ENCODE measurements at regions not wholly inside any gene's neighbourhood (a gene's known extent, or its start where the extent isn't known, plus 50 kb on each side); places are given as distances from the start of the nearest gene placed in this dataset.

DNA sequence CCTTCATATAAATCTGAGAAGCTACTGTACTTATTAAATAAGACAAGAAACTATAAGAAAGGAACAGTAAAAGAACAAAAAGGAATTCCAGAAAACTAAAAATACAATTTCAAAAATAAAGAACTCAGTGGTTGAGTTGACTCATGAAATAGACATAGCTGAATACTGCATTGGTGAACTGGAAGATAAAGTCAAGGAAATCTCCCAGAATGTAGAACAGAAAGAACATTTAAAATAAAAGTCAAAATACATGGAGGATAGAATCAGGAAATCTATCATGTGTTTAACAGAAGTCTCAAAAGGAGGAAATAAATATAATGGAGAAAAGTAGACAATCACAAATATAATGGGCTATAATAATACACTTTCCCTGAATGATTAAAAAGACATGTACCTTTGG is 136.4 kb upstream of the PMFBP1 start:
- no peaks in the 10 kb centered on the region for H4K20me1 ChIP-seq (ENCODE audit: insufficient read depth, poor library complexity, severe bottlenecking)
- no peaks in the 10 kb centered on the region for H3K9me3 ChIP-seq (ENCODE audit: low read depth)
- peaks cover 4% of the 10 kb centered on the region for H3K4me1 ChIP-seq (ENCODE audit: insufficient read depth)
- H3K79me2 ChIP-seq = no peaks in the 10 kb centered on the region
- H3K27ac ChIP-seq = peak overlapping the region; percentile 45
- no peak for DNase-seq (ENCODE audit: low spot score)
- H3K4me2 ChIP-seq = no peak overlapping the region
- TF ChIP-seq EZH2phosphoT487 (IDR thresholded peaks at IDR 0.05; ENCODE audit: low read depth, severe bottlenecking, unreplicated experiment) = no peak
- TF ChIP-seq EZH2 (IDR thresholded peaks at IDR 0.05; ENCODE audit: borderline replicate concordance) = no peak
- TF ChIP-seq, protein P1, sequence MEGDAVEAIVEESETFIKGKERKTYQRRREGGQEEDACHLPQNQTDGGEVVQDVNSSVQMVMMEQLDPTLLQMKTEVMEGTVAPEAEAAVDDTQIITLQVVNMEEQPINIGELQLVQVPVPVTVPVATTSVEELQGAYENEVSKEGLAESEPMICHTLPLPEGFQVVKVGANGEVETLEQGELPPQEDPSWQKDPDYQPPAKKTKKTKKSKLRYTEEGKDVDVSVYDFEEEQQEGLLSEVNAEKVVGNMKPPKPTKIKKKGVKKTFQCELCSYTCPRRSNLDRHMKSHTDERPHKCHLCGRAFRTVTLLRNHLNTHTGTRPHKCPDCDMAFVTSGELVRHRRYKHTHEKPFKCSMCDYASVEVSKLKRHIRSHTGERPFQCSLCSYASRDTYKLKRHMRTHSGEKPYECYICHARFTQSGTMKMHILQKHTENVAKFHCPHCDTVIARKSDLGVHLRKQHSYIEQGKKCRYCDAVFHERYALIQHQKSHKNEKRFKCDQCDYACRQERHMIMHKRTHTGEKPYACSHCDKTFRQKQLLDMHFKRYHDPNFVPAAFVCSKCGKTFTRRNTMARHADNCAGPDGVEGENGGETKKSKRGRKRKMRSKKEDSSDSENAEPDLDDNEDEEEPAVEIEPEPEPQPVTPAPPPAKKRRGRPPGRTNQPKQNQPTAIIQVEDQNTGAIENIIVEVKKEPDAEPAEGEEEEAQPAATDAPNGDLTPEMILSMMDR (IDR thresholded peaks at IDR 0.05; ENCODE audit: poor library complexity) = no peak
- no peak overlapping the region for H3K4me3 ChIP-seq
- H3K27me3 ChIP-seq = no peaks in the 10 kb centered on the region
- H2AFZ ChIP-seq = no peak overlapping the region
- H3K36me3 ChIP-seq (replicated peaks; ENCODE audit: insufficient read depth, low read depth) = no peaks in the 10 kb centered on the region
- H3K9me2 ChIP-seq (replicated peaks; ENCODE audit: insufficient read depth) = no peaks in the 10 kb centered on the region

DNA sequence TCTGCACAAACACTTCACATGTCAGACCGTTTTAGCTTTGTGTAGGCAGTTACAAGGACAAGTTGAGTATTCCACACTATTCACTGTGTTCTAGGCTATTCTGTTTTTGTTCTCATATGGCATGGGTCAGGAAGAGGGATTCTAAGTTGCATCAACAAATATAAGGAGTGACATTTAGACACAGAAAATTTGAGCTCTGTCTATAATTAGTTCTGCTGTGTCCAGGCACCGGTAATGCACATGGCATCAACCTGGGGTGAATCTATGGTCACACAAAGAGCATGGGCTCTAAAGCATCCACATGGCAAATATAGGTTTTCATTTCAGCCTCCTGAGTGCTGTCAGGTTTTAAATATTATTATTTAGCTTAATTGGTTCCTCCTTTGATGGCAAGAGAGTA is 130.4 kb upstream of the PMFBP1 start:
- Histone ChIP-seq H3K9me3 (ENCODE audit: low read depth) (no peaks in the 10 kb centered on the region), H3K27me3 (no peaks in the 10 kb centered on the region), H3K9me2 (replicated peaks; ENCODE audit: insufficient read depth) (no peaks in the 10 kb centered on the region), H3K36me3 (replicated peaks; ENCODE audit: insufficient read depth, low read depth) (no peaks in the 10 kb centered on the region), H3K27ac (no peak overlapping the region), H3K79me2 (no peaks in the 10 kb centered on the region), H4K20me1 (ENCODE audit: insufficient read depth, poor library complexity, severe bottlenecking) (no peaks in the 10 kb centered on the region), H2AFZ (no peak overlapping the region), H3K4me2 (no peak overlapping the region), H3K4me1 (ENCODE audit: insufficient read depth) (peaks cover 19% of the 10 kb centered on the region), H3K4me3 (no peak overlapping the region)
- WGBS (ENCODE audit: low lambda C conversion rate, missing lambda C conversion rate) = 57% methylated on average over 2 of the region's 2 CpGs
- no peak for DNase-seq (ENCODE audit: low spot score)
- TF ChIP-seq EZH2 (IDR thresholded peaks at IDR 0.05; ENCODE audit: borderline replicate concordance) = no peak
- TF ChIP-seq, protein P1 (IDR thresholded peaks at IDR 0.05; ENCODE audit: poor library complexity) = no peak
- no peak for TF ChIP-seq EZH2phosphoT487 (IDR thresholded peaks at IDR 0.05; ENCODE audit: low read depth, severe bottlenecking, unreplicated experiment)

DNA sequence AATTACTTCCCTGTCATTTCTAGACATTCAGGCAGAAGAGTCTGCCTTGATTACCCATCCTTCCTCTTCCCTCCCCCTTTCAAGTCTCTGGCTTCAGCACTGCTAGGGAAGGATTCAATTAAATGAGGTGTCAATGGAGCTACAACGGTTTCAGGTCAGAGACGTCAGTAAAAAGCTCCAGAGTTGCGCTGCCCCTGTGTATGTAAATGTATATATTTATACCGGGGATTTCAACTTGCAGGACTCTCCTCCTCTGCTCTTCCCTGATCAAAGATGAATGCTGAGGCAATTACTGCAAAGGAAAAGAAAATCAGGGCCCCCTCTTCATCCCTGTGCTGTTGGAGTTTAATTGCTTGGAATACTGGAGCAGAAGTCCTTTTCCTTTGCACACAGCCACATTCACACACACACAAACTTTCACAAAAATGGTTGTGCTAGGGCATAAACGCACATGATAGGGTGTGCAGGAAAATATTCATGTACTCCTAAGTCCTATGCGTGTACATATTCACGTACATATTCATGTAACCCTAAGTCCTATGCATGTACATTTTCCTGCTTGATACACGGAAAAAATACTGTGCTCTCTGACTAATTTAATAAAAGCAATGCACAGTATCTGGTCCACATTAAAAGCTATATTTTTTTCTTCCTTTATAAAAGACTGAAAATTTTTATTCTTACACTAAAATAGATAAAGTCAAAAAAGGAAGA is 129.7 kb upstream of the PMFBP1 start:
- Histone ChIP-seq H4K20me1 (ENCODE audit: insufficient read depth, poor library complexity, severe bottlenecking) (no peaks in the 10 kb centered on the region), H3K27ac (peak overlapping the region; percentile 53), H3K9me3 (ENCODE audit: low read depth) (no peaks in the 10 kb centered on the region), H3K4me1 (ENCODE audit: insufficient read depth) (peaks cover 19% of the 10 kb centered on the region), H3K9me2 (replicated peaks; ENCODE audit: insufficient read depth) (no peaks in the 10 kb centered on the region), H3K36me3 (replicated peaks; ENCODE audit: insufficient read depth, low read depth) (no peaks in the 10 kb centered on the region), H3K79me2 (no peaks in the 10 kb centered on the region), H3K27me3 (no peaks in the 10 kb centered on the region), H3K4me2 (peak overlapping the region; percentile 26), H2AFZ (peak overlapping the region; percentile 9), H3K4me3 (no peak overlapping the region)
- no peak for TF ChIP-seq EZH2 (IDR thresholded peaks at IDR 0.05; ENCODE audit: borderline replicate concordance)
- TF ChIP-seq EZH2phosphoT487 (IDR thresholded peaks at IDR 0.05; ENCODE audit: low read depth, severe bottlenecking, unreplicated experiment) = no peak
- TF ChIP-seq, protein P1 (IDR thresholded peaks at IDR 0.05; ENCODE audit: poor library complexity) = no peak
- WGBS (ENCODE audit: low lambda C conversion rate, missing lambda C conversion rate) = 66% methylated on average over 8 of the region's 8 CpGs
- DNase-seq (ENCODE audit: low spot score) = no peak

Measured in hepatocyte (in vitro differentiated cells).